GM10248 (cell line): ENCODE measurements at regions not wholly inside any gene's neighbourhood (a gene's known extent, or its start where the extent isn't known, plus 50 kb on each side); places are given as distances from the start of the nearest gene placed in this dataset.

Experiments
- CTCF ChIA-PET: fragments of 300-600 bp; sonication (Branson Sonifier 250); formaldehyde crosslinking; extraction: SDS; loops from one replicate; lab custom pipeline; 2021; ENCODE audit warnings: antibody characterized with exemption; lab: Yijun Ruan, JAX
- POLR2A ChIA-PET: fragments of 350-650 bp; sonication (Branson Sonifier 250); formaldehyde crosslinking; extraction: SDS; loops from one replicate; lab custom pipeline; 2020; ENCODE audit warnings: antibody characterized with exemption; lab: Yijun Ruan, JAX
- DNase-seq: peaks from one replicate; pipeline ENCODE4 v3.0.0; 2012; ENCODE audit errors: extremely low spot score
- TF ChIP-seq, protein P1 (sequence below): IDR thresholded peaks from 2 replicates; pipeline ENCODE4 v1.5.1; 2012; ENCODE audit warnings: mild to moderate bottlenecking, low read depth; ENCODE audit errors: extremely low read depth, missing control alignments, control extremely low read depth

DNA sequence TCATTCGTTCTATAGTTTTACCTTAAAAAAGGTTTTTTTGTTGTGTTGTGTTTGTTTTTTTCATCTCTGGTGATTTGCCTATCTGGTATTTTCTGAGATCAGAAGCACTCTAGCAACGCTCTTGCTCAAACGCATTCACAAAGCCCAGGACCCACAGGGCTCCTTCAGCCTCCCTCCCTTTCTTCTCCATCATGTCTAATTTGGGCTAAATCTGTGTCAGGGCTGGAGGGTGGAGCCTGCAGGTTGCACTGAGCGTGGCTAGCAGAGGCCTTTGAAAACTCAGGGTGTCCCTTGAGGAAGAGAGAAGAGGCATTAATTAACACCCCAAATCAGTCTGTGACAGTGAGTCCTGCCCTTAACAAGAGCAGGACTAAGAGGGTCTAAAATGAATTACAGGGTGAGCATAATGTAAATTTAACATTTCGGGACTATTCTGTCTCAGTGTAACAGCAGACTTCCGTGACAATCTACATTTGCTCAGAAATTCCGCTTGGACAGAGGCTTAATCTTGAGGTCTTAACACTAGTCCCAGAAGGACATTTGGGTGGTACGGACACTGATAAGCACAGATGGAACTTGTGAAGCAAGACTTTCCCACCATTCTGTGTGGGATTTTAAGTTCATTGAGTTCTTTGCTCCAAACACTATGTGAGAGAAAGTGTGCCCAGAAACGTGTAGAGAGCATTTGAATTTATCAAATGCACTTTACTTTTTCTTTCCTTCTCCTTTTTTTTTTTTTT, 174.4 kb upstream of the APCDD1 start:
- CTCF ChIA-PET, result no interaction called here
- TF ChIP-seq, protein P1, sequence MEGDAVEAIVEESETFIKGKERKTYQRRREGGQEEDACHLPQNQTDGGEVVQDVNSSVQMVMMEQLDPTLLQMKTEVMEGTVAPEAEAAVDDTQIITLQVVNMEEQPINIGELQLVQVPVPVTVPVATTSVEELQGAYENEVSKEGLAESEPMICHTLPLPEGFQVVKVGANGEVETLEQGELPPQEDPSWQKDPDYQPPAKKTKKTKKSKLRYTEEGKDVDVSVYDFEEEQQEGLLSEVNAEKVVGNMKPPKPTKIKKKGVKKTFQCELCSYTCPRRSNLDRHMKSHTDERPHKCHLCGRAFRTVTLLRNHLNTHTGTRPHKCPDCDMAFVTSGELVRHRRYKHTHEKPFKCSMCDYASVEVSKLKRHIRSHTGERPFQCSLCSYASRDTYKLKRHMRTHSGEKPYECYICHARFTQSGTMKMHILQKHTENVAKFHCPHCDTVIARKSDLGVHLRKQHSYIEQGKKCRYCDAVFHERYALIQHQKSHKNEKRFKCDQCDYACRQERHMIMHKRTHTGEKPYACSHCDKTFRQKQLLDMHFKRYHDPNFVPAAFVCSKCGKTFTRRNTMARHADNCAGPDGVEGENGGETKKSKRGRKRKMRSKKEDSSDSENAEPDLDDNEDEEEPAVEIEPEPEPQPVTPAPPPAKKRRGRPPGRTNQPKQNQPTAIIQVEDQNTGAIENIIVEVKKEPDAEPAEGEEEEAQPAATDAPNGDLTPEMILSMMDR, result no peak
- no peak for DNase-seq
- POLR2A ChIA-PET, result no interaction called here

DNA sequence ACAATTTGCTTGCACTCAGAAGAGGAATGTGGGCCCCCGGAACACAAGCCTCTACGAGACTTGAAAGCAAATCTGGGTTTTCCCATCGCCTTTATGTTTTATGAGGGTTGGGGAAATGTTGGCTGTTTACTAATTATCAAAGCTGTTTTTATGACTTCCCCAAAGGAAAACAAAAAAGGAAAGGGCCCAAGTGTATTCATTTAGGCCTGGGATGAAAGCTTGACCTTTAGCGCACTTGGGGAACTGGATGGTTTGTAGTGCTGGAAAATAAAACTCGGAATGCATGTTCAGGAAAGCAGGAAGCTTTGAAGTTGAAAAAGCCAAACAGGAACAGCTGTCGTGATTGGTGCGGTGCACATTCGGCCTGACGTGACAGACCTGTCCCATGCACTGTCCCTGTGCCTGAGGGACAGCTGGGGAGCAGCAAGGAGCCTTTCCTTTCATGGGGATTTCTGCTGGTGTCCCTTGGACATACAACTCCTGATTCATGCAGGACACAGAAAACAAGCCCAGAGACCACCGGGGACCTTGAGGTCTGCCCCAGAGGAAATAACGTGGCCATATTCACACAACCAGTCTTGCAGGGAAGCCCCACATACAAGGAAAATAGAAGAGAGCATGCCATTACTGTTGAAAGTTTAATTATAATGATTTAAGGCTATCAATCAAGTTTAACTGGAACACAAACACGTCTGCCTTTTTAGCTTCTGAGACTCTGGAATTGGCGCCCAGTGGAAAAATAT, 169.7 kb upstream of the APCDD1 start:
- POLR2A ChIA-PET, result no interaction called here
- DNase-seq, result no peak
- CTCF ChIA-PET, result interaction anchor here (0.9 to 2.9 kb wide), 5 partner anchors 9 to 32 kb away, joined by 3 to 7 read pairs (median 3); no protein-coding TSS in a partner anchor
- TF ChIP-seq, protein P1, result no peak

DNA sequence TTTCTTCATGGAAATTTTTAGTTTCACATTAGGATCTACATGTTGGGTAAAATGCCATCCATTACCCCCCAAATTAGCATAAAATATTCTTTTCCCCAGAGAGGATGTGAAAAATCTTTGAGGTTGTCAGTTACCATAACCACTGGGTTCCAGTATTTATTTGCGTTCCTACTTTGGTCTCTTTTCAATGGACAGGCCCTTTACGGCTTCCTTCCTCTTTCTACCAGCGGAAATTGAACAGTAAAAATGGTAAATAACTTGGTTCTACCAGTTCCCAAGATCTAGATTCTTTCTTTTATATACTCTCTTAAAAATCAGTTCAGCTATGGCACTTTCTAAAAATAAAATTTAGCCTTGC, 169.2 kb upstream of the APCDD1 start:
- ChIA-PET POLR2A (no interaction called here), CTCF (interaction anchor here (2.9 kb wide), 1 partner anchor 23 kb away, joined by 7 read pairs; no protein-coding TSS in a partner anchor)
- TF ChIP-seq, protein P1, result no peak
- DNase-seq, result no peak

DNA sequence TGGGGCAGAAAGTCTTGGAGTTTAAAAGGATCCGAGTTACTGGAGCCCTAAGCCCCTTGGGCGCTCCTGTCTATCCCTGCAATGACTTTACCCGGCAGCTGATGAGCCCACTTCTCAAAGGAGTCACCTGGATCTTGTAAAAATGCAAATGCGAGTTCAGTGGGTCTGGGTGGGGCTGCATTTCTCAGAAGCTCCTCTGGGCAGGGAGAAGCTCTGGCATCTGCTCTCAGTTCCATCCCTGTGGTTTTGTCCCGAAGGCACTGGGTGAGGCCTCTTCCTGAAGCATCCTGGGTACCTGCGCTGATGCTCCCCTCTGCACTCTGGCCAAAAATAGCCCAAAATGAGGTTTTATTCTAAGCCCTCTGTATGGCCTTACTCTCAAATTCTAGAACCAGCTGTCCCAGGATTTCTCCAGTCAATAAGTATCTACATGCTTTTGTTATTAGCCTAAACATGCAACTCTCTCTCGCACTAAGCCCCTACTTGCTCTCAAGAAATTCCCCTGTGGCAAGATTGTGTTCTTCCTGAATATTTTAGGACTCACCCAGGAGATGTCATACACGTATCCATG, 167.8 kb upstream of the APCDD1 start:
- DNase-seq, result no peak
- ChIA-PET CTCF (interaction anchor here (1.3 kb wide), 1 partner anchor 14 kb away, joined by 4 read pairs; no protein-coding TSS in a partner anchor), POLR2A (no interaction called here)
- TF ChIP-seq, protein P1, result no peak

DNA sequence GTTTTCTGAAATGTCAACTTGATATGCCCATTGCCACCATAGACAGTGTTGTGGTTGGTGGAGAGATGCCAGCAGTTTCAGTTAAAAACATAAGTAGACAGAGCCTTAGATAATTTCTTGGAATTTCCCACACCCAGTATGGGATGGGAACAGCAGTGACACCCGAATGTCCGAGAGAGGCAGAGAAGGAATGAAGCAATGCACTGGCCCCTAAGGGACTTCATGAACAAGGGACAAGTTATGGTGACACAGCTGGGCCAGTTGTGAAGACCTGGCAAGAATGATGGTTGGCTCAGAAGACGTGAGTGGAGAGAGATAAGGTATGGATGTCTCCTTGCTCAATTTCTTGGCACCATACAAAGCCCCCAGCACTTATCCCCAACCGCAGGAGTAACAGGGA, 165.2 kb upstream of the APCDD1 start:
- POLR2A ChIA-PET, result no interaction called here
- CTCF ChIA-PET, result interaction anchor here (1.3 kb wide), 1 partner anchor 12 kb away, joined by 4 read pairs; no protein-coding TSS in a partner anchor
- DNase-seq, result no peak

More for the DNA sequence above, 165.2 kb upstream of the APCDD1 start:
- TF ChIP-seq, protein P1, result no peak
